Fibroblast of lung (primary cell): ENCODE measurements at regions not wholly inside any gene's neighbourhood (a gene's known extent, or its start where the extent isn't known, plus 50 kb on each side); places are given as distances from the start of the nearest gene placed in this dataset.
"Not testable (repeated sequence)": the region's sequence is repeated elsewhere in the genome, so short reads cannot be mapped to it uniquely, and the experiment has no call there.

ENCODE experiments used
- EZH2 ChIP-seq: IDR thresholded peaks from 2 replicates; pipeline ENCODE4 v1.5.1; 2012; ENCODE audit warnings: low read length, control low read depth, mild to moderate bottlenecking; ENCODE audit errors: missing control alignments
- TF ChIP-seq, protein P1 (sequence below), 2 donors: IDR thresholded peaks in 1 of 2; conservative IDR thresholded peaks in 1 of 2; 1 replicate in 1 of 2; 2 replicates in 1 of 2; pipeline ENCODE4 v1.5.1; 2011 to 2012; ENCODE audit warnings: low read length in 2 of 2, control low read depth in 1 of 2, inconsistent platforms in 1 of 2, low read depth in 1 of 2, mild to moderate bottlenecking in 1 of 2

DNA sequence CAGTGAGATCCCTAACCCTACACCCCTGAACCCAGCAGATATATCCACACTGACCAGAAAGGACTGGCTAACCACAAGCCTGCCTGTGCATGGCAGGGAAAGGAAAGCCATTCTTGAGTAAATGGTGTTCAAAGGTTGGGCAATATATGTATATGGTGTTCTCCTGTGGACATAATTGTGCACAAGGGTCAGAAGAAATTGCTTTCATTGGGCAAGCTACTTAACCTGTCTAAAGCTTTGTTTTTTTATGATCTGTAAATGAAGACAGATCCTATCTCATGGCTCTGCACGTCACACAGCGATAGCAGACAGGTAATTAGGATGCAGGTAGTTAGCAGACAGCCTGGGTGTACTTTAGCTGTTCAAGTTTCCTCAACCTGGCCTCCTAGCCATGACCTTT is 263.5 kb upstream of the PLGLB2 start:
- TF ChIP-seq, protein P1, sequence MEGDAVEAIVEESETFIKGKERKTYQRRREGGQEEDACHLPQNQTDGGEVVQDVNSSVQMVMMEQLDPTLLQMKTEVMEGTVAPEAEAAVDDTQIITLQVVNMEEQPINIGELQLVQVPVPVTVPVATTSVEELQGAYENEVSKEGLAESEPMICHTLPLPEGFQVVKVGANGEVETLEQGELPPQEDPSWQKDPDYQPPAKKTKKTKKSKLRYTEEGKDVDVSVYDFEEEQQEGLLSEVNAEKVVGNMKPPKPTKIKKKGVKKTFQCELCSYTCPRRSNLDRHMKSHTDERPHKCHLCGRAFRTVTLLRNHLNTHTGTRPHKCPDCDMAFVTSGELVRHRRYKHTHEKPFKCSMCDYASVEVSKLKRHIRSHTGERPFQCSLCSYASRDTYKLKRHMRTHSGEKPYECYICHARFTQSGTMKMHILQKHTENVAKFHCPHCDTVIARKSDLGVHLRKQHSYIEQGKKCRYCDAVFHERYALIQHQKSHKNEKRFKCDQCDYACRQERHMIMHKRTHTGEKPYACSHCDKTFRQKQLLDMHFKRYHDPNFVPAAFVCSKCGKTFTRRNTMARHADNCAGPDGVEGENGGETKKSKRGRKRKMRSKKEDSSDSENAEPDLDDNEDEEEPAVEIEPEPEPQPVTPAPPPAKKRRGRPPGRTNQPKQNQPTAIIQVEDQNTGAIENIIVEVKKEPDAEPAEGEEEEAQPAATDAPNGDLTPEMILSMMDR (conservative IDR thresholded peaks at IDR 0.05 in 1 of 2, IDR thresholded peaks at IDR 0.05 in 1 of 2; ENCODE audit: low read depth in 1 of 2, low read length in 2 of 2) = not testable (repeated sequence)
- not testable (repeated sequence) for TF ChIP-seq EZH2
